ENCODE measurements at regions not wholly inside any gene's neighbourhood (a gene's known extent, or its start where the extent isn't known, plus 50 kb on each side); places are given as distances from the start of the nearest gene placed in this dataset.
"Not testable (repeated sequence)": the region's sequence is repeated elsewhere in the genome, so short reads cannot be mapped to it uniquely, and the experiment has no call there.

GRCh38 chr4:28256295-28256694 is 1395.7 kb downstream of the STIM2 start:
- no peak for DNase-seq (ENCODE audit: low spot score)
- FAIRE-seq: no peak

GRCh38 chr4:28259951-28260350 is 1399.3 kb downstream of the STIM2 start:
- FAIRE-seq (no peak), DNase-seq (ENCODE audit: low spot score) (no peak)

- no peak for DNase-seq (ENCODE audit: low spot score)
- no peak for FAIRE-seq
Observed at GRCh38 chr4:28267166-28267565, 1406.5 kb downstream of the STIM2 start.

- no peak for DNase-seq (ENCODE audit: low spot score)
- no peak for FAIRE-seq
Observed at GRCh38 chr4:28269426-28269825, 1408.8 kb downstream of the STIM2 start.

GRCh38 chr4:28277931-28278330 is 1417.3 kb downstream of the STIM2 start:
- no peak for DNase-seq (ENCODE audit: low spot score)

GRCh38 chr4:28278676-28279075 is 1418.0 kb downstream of the STIM2 start:
- FAIRE-seq: no peak
- no peak for DNase-seq (ENCODE audit: low spot score)

More at GRCh38 chr4:28277931-28278330, 1417.3 kb downstream of the STIM2 start:
- FAIRE-seq: no peak

- no peak for FAIRE-seq
- DNase-seq (ENCODE audit: low spot score): no peak
Observed at GRCh38 chr4:28279249-28279648, 1418.6 kb downstream of the STIM2 start.

GRCh38 chr4:28286266-28286665 is 1425.6 kb downstream of the STIM2 start:
- not testable (repeated sequence) for DNase-seq (ENCODE audit: low spot score); FAIRE-seq

GRCh38 chr4:28287831-28288233 is 1427.2 kb downstream of the STIM2 start:
- FAIRE-seq (peak; percentile 90), DNase-seq (ENCODE audit: low spot score) (peak; percentile 97)

GRCh38 chr4:28296239-28296638 is 1435.6 kb downstream of the STIM2 start:
- FAIRE-seq (no peak), DNase-seq (ENCODE audit: low spot score) (no peak)

GRCh38 chr4:28310926-28311325 is 1450.3 kb downstream of the STIM2 start:
- DNase-seq (ENCODE audit: low spot score) (no peak), FAIRE-seq (peak; percentile 25)

- FAIRE-seq; DNase-seq (ENCODE audit: low spot score): not testable (repeated sequence)
Observed at GRCh38 chr4:28312497-28312896, 1451.9 kb downstream of the STIM2 start.

GRCh38 chr4:28313729-28314713 is 1453.4 kb downstream of the STIM2 start:
- no peak for DNase-seq (ENCODE audit: low spot score)
- no peak for FAIRE-seq

- FAIRE-seq (no peak), DNase-seq (ENCODE audit: low spot score) (no peak)
Observed at GRCh38 chr4:28317221-28317620, 1456.6 kb downstream of the STIM2 start.

- DNase-seq (ENCODE audit: low spot score): no peak
- FAIRE-seq: no peak
Observed at GRCh38 chr4:28334249-28334648, 1473.6 kb downstream of the STIM2 start.

GRCh38 chr4:28341784-28342183 is 1481.1 kb downstream of the STIM2 start:
- FAIRE-seq (no peak), DNase-seq (ENCODE audit: low spot score) (no peak)

- FAIRE-seq (no peak), DNase-seq (ENCODE audit: low spot score) (no peak)
Observed at GRCh38 chr4:28350485-28350884, 1489.8 kb downstream of the STIM2 start.

GRCh38 chr4:28351102-28351501 is 1490.5 kb downstream of the STIM2 start:
- FAIRE-seq: no peak

GRCh38 chr4:28351826-28352225 is 1491.2 kb downstream of the STIM2 start:
- FAIRE-seq: no peak
- no peak for DNase-seq (ENCODE audit: low spot score)

More at GRCh38 chr4:28351102-28351501, 1490.5 kb downstream of the STIM2 start:
- no peak for DNase-seq (ENCODE audit: low spot score)

- DNase-seq (ENCODE audit: low spot score) (no peak), FAIRE-seq (no peak)
Observed at GRCh38 chr4:28354880-28355656, 1494.4 kb downstream of the STIM2 start.

GRCh38 chr4:28357990-28358389 is 1497.3 kb downstream of the STIM2 start:
- DNase-seq (ENCODE audit: low spot score) (no peak), FAIRE-seq (no peak)

GRCh38 chr4:28358606-28359005 is 1498.0 kb downstream of the STIM2 start:
- DNase-seq (ENCODE audit: low spot score) (no peak), FAIRE-seq (no peak)

Measured in RCC 7860 (cell line).